Endothelial cell of umbilical vein (primary cell): ENCODE measurements at regions not wholly inside any gene's neighbourhood (a gene's known extent, or its start where the extent isn't known, plus 50 kb on each side); places are given as distances from the start of the nearest gene placed in this dataset.

ENCODE experiments used
- BruUV-seq: library from RNA; stranded (reverse); fragments of 400-500 nt; replicated peaks from 2 replicates; lab custom pipeline; 2021; lab: Mats Ljungman, UMichigan
- CTCF ChIA-PET: fragments of 300-600, 350-600 bp; sonication (Branson Sonifier 250); formaldehyde crosslinking; loops from one replicate; lab custom pipeline; 2021; ENCODE audit warnings: antibody characterized with exemption, inconsistent platforms; lab: Charles Lee
- POLR2A ChIA-PET: fragments of 300-600, 350-600 bp; sonication (Branson Sonifier 250); formaldehyde crosslinking; loops from one replicate; lab custom pipeline; 2021; ENCODE audit warnings: antibody characterized with exemption, inconsistent platforms; lab: Charles Lee
- DNase-seq: peaks from one replicate; pipeline ENCODE4 v3.0.0-alpha.2; 2011; ENCODE audit warnings: low read depth, low spot score
- FAIRE-seq: peaks from 2 replicates; lab custom pipeline; 2011; peaks lifted over from hg19 to GRCh38; lab: Jason Lieb, UNC
- H2AFZ ChIP-seq: 2 replicates; pipeline ENCODE4 v1.6.0; 2012; ENCODE audit warnings: low read depth, low read length, control low read depth, inconsistent platforms
- H3K27ac ChIP-seq: 2 replicates; pipeline ENCODE4 v1.5.1; 2011; ENCODE audit warnings: low read depth, mild to moderate bottlenecking, control low read depth, low read length, moderate library complexity; ENCODE audit not compliant: insufficient read depth
- H3K27me3 ChIP-seq, 2 experiments: 2 replicates each; pipeline versions ENCODE4 v1.6.0 to v1.6.1; 2011; ENCODE audit warnings: low read length in 2 of 2, mixed read lengths in 1 of 2; ENCODE audit not compliant: control insufficient read depth in 2 of 2, insufficient read depth in 2 of 2
- H3K36me3 ChIP-seq, 2 experiments: 2 replicates in 1 of 2; 3 replicates in 1 of 2; pipeline ENCODE4 v1.5.1; 2011; ENCODE audit warnings: low read length in 2 of 2, mild to moderate bottlenecking in 1 of 2, moderate library complexity in 1 of 2; ENCODE audit not compliant: control insufficient read depth in 2 of 2, insufficient read depth in 2 of 2; ENCODE audit errors: extremely low read depth in 1 of 2
- H3K4me1 ChIP-seq: 3 replicates; pipeline ENCODE4 v1.5.1; 2011; ENCODE audit warnings: mild to moderate bottlenecking, low read length; ENCODE audit not compliant: control insufficient read depth, insufficient read depth; ENCODE audit errors: extremely low read depth
- H3K4me2 ChIP-seq: 2 replicates; pipeline ENCODE4 v1.6.1; 2011; ENCODE audit warnings: low read length, control low read depth, mixed read lengths; ENCODE audit not compliant: insufficient read depth
- H3K4me3 ChIP-seq, 3 experiments: fragments of 200-600 bp in 1 of 3; sonication (generic), shearing (Covaris generic) in 1 of 3; replicated peaks in 1 of 3; 2 replicates each; pipeline ENCODE4 v1.5.1; 2011 to 2016; ENCODE audit warnings: control low read depth in 3 of 3, low read length in 3 of 3, mild to moderate bottlenecking in 2 of 3, inconsistent platforms in 1 of 3, low read depth in 1 of 3, moderate library complexity in 1 of 3; ENCODE audit not compliant: insufficient read depth in 1 of 3
- H3K79me2 ChIP-seq: 2 replicates; pipeline ENCODE4 v1.6.0; 2012; ENCODE audit warnings: low read length, inconsistent platforms; ENCODE audit not compliant: control insufficient read depth, insufficient read depth
- H3K9ac ChIP-seq: replicated peaks from 2 replicates; pipeline ENCODE3; 2011; ENCODE audit warnings: low read length, control low read depth; ENCODE audit not compliant: insufficient read depth; ENCODE audit errors: extremely low read depth
- H3K9me1 ChIP-seq: replicated peaks from 3 replicates; pipeline ENCODE4 v1.6.0; 2011; ENCODE audit warnings: mild to moderate bottlenecking, low read length; ENCODE audit not compliant: control insufficient read depth, insufficient read depth; ENCODE audit errors: extremely low read depth
- H3K9me3 ChIP-seq: replicated peaks from 2 replicates; pipeline ENCODE4 v1.5.1; 2012; ENCODE audit warnings: low read length, inconsistent platforms; ENCODE audit not compliant: control insufficient read depth, insufficient read depth
- H4K20me1 ChIP-seq: replicated peaks from 2 replicates; pipeline ENCODE3; 2011; ENCODE audit warnings: mild to moderate bottlenecking, low read length; ENCODE audit not compliant: control insufficient read depth, insufficient read depth; ENCODE audit errors: extremely low read depth
- CTCF ChIP-seq, 2 donors: IDR thresholded peaks; 1 replicate in 1 of 2; 2 replicates in 1 of 2; pipeline ENCODE4 v1.5.1; 2011; ENCODE audit warnings: low read length in 2 of 2, mild to moderate bottlenecking in 2 of 2, moderate library complexity in 2 of 2, control low read depth in 1 of 2, inconsistent platforms in 1 of 2, low read depth in 1 of 2; ENCODE audit not compliant: insufficient read depth in 1 of 2; ENCODE audit errors: extremely low read depth in 1 of 2
- EZH2 ChIP-seq: IDR thresholded peaks from 2 replicates; pipeline ENCODE4 v1.6.1; 2012; ENCODE audit warnings: borderline replicate concordance, low read depth, mild to moderate bottlenecking, moderate library complexity, low read length, inconsistent platforms; ENCODE audit not compliant: severe bottlenecking
- FOS ChIP-seq: IDR thresholded peaks from 2 replicates; pipeline ENCODE4 v1.6.1; 2011; ENCODE audit warnings: mild to moderate bottlenecking, low read length, moderate library complexity, borderline replicate concordance; ENCODE audit not compliant: insufficient read depth
- GATA2 ChIP-seq: IDR thresholded peaks from 2 replicates; pipeline ENCODE4 v1.7.0; 2011; ENCODE audit warnings: low read depth, mild to moderate bottlenecking, moderate library complexity, mixed read lengths, low read length; ENCODE audit not compliant: insufficient read length, insufficient read depth
- JUN ChIP-seq: IDR thresholded peaks from 2 replicates; pipeline ENCODE4 v1.6.1; 2011; ENCODE audit warnings: borderline replicate concordance, low read depth; ENCODE audit not compliant: insufficient read length, insufficient read depth
- MAX ChIP-seq: IDR thresholded peaks from 2 replicates; pipeline ENCODE4 v1.6.1; 2011; ENCODE audit not compliant: insufficient read depth, insufficient read length
- MYC ChIP-seq: IDR thresholded peaks from one replicate; pipeline ENCODE4 v1.6.1; 2011; ENCODE audit warnings: mild to moderate bottlenecking, low read depth, low read length
- POLR2A ChIP-seq: IDR thresholded peaks from 2 replicates; pipeline ENCODE4 v1.6.1; 2012; ENCODE audit warnings: low read depth, mild to moderate bottlenecking, control low read depth, low read length
- POLR2AphosphoS5 ChIP-seq: IDR thresholded peaks from 2 replicates; pipeline ENCODE4 v1.6.1; 2012; ENCODE audit warnings: low read depth, mild to moderate bottlenecking, control low read depth, low read length, moderate library complexity; ENCODE audit not compliant: insufficient read depth
- dilution Hi-C: fragments of 300-500 bp; cut with MboI; formaldehyde crosslinking; loops from one replicate; pipeline ENCODE4 v1.15.0; 2019; ENCODE audit warnings: low sequenced_read_pairs; ENCODE audit not compliant: extremely low pct_ligation_motif_present
- intact Hi-C: fragments of 100-400 bp; cut with micrococcal nuclease; formaldehyde crosslinking; loops from one replicate; pipeline ENCODE4 v1.10.0; 2022

GRCh38 chr3:117706756-117707155 lies 997.2 kb downstream of the TUSC7 start:
- Histone ChIP-seq H3K4me1 (no peaks in the 10 kb centered on the region), H3K79me2 (no peaks in the 10 kb centered on the region), H3K4me3 (no peak overlapping the region), H3K27ac (no peak overlapping the region), H3K36me3 (no peaks in the 10 kb centered on the region), H3K9me3 (no peaks in the 10 kb centered on the region), H3K9me1 (no peaks in the 10 kb centered on the region), H3K4me2 (no peak overlapping the region), H4K20me1 (no peaks in the 10 kb centered on the region), H3K27me3 (no peaks in the 10 kb centered on the region), H3K9ac (no peak overlapping the region), H2AFZ (no peak overlapping the region)
- no TSS peak for BruUV-seq
- FAIRE-seq (no peak), DNase-seq (no peak)
- CTCF ChIA-PET: interaction anchor here (1.2 kb wide), 1 partner anchor 12 kb away, joined by 4 read pairs; no protein-coding TSS in a partner anchor
- intact Hi-C loops (no loop called here), dilution Hi-C loops (no loop called here)
- POLR2A ChIA-PET: no interaction called here
- TF ChIP-seq MYC (no peak), EZH2 (no peak), GATA2 (no peak), FOS (no peak), JUN (no peak), CTCF (IDR thresholded peaks at IDR 0.05; ENCODE audit: extremely low read depth in 1 of 2, insufficient read depth in 1 of 2, low read depth in 1 of 2, low read length in 2 of 2) (no peak), POLR2AphosphoS5 (no peak), POLR2A (no peak), MAX (no peak)
